NCI-H1417 (cell line): ENCODE measurements at regions not wholly inside any gene's neighbourhood (a gene's known extent, or its start where the extent isn't known, plus 50 kb on each side); places are given as distances from the start of the nearest gene placed in this dataset.
"Not testable (repeated sequence)": the region's sequence is repeated elsewhere in the genome, so short reads cannot be mapped to it uniquely, and the experiment has no call there.

Experiments used
- DNase-seq, 3 experiments: peaks; one replicate each; lab custom pipeline; 2025; lab: John Stamatoyannopoulos, UW

DNA sequence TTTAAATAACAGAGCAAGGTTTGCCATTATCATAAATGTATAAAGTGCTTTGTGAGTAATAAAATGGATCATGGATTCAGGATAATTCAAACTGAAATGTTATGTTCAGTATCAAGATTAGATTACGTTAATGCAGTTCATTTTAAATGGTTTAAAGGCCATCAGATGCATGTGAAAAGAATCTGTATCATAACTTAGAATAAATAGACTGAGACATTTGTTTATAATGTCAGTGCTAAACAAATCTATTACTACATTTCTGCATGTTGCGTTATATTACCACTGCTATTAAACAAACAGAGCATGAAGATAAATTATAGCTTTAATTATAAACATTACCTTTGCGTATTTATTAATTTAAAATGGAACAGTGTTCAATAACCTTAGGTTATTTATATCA, 160.2 kb downstream of the TOX3 start:
- DNase-seq = no peak

GRCh38 chr16:52384378-52384777, 162.6 kb downstream of the TOX3 start:
- DNase-seq = no peak

DNA sequence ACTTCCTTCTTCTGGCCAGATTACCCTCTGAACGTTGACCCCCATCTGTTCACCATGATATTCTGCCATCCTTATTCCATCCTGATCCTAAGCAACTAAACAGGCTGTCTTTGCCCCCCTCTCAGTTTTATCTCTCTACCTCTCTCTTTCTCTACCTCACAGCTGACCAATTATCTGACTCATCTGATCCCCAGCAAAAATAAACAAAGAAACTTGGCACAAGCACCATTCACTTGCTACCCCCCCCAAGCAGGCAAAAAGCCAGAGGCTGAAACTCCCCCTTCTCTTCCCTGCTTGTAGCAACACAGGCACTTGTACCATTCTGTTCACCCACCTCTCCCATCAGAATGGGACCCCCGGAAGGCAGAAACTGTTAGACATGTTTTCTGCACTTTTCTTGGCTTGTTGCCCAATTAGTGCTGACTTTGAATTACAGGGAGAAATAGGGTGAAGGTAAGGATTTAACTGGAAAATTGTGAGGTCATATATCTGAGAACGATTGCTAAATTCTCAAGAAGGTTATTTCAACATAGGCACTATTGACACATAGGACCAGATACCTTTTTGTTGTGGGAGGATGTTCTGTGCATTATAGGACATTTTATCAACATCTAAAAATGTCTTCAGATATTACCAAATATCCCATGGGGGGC, 163.2 kb downstream of the TOX3 start:
- peak in 2 of 3 experiments; percentile 26 to 66 for DNase-seq

DNA sequence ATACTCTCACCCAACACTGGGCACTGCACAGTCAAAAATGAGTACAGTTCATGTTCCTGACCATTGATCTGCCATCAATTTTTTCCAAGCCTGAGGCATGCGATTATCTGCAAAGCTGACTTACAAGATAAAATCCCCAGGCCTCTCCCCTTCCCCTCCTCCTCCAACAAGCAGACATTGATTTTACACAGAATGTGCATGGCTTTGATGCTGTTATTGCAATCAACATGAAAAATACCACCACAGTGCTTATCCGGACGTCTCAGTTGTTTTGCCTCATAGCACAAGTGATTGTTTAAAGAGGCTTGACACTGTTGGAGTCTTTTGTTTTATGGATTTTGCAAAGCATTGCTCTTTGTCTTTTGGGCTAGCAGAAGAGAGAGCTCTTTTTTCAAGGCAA, 163.8 kb downstream of the TOX3 start:
- DNase-seq = no peak

DNA sequence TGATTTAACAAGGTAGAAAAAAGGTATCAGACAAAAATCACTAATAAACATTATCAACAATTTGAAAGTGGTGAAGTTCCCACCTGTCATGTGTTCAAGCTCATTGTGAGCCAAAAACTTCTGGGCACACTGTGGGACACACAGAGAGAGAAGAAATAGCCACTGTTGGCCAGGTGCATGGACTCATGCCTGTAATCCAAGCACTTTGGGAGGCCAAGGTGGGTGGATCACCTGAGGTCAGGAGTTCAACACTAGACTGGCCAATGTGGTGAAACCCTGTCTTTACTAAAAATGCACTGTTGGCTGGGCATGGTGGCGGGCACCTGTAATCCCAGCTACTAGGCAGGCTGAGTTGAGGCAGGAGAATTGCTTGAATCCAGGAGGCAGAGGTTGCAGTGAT, 167.4 kb downstream of the TOX3 start:
- DNase-seq = no peak

DNA sequence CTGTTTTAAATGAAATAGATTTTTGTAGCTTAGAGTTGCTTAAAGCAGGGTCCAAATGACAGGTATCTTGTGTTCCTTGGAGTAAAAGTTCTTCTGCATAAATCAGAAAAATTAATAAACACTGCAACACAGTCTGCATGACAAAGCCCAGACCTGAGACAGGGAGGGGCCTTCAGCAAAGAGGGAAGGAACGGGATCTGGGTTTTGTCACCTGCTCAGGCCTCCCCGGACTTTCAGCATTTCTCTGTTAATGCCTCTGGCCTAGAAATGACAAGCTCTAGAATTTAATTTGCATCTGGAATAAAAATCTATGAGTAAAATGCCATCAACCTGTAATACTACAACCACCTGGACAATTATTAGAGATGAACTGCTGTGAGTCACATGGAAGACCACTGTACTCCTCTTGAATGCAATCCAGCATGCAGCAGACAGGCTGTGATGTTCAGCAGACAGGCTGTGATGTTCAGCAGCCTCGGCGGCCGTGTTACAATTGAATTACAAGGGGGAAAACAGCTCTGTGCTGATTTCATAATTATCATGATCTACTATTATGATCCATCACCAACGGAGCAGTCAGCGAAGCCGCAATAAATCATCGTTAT, 170.2 kb downstream of the TOX3 start:
- peak in 1 of 3 experiments; percentile 45 for DNase-seq

- no peak for DNase-seq
Observed at GRCh38 chr16:52372313-52372712, 174.6 kb downstream of the TOX3 start.

- DNase-seq = no peak
Observed at GRCh38 chr16:52368859-52369258, 178.1 kb downstream of the TOX3 start.

- no peak for DNase-seq
Observed at GRCh38 chr16:52367821-52368220, 179.1 kb downstream of the TOX3 start.

DNA sequence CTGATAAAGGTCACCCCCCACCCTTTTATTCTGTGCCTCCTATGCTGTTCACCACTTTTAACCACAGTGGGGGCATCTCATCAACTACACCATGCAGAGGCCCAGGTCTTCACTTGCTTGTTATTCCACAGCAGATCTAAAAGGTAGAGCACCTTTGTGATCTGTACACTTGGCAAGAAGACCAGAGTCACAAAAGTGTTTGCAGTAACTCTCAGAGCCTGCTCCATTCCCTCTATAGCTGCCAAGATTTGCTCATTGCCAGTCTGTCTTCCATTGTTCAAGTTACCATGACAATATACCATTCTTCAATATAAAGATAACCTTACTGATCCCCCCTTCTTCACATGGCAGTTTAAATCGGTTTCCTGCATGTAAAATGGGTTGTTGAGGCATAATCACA, 180.0 kb downstream of the TOX3 start:
- no peak for DNase-seq

DNA sequence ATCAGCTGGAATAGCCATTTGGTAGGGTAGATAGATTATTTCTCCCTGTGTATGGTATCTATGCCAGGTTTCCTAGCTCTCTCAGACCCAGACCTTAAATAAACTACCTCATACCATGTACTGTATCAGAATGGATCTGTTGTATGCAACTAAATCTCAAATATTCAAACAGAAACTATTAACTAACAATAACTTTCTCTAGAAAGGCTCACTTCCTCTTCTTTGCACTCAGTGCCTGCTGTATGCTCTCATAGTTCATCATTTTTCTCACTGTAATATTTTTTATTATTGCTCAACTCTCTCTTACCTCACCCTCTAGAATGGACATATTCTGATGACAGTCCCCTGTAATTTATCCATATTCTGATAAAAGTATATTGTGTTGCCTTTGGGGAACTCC, 182.4 kb downstream of the TOX3 start:
- no peak for DNase-seq

- no peak for DNase-seq
Observed at GRCh38 chr16:52363082-52363481, 183.9 kb downstream of the TOX3 start.

DNA sequence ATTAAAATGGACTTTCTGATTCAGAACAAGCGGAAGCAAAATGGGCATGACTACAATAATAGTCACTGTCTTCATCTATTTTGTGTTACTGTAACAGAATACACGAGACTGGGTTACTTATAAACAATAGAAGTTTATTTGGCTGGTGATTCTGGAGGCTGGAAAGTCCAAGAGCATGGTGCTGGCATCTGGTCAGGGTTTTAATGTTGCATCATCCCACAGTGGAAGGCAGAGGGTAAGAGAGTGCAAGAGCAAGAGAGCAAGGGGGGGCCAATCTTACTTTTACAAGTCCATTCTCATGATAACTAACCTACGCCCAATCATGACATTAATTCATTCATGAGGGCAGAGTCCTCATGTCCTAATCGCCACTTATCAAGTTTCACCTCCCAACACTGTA, 189.2 kb downstream of the TOX3 start:
- no peak for DNase-seq

GRCh38 chr16:52353249-52353648, 193.7 kb downstream of the TOX3 start:
- DNase-seq = no peak

- DNase-seq = no peak
Observed at GRCh38 chr16:52351451-52351850, 195.5 kb downstream of the TOX3 start.

DNA sequence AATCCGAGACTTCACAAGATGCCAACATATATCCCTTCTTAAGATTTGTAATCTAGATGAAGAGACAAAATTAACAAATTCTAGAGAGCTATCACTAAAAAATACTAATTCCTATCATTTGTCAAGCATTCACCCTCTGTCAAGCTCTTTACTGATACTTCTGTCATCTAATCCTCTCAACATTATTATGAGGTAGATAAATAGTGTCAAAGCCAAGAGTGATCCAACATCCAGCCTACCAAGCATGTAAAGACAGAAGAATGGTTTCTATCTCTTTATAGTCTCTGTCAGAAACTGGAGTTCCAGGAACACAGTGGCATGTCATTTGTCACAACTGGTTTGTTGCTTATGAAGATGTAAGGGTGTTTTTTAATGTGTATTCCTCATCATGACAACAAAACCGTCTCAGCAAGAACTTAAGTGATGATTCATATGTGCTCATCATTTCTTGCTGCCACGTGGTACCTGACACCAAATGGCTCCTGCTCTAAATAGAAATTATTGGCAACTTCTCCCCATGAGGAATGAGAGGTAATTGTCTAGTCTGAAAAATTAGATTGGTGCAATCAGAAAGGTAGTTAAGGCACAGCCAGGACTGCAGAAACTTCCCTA, 196.8 kb downstream of the TOX3 start:
- no peak for DNase-seq

- no peak for DNase-seq
Observed at GRCh38 chr16:52346709-52347108, 200.2 kb downstream of the TOX3 start.

- DNase-seq = not testable (repeated sequence)
Observed at GRCh38 chr16:52333673-52334072, 213.3 kb downstream of the TOX3 start.

DNA sequence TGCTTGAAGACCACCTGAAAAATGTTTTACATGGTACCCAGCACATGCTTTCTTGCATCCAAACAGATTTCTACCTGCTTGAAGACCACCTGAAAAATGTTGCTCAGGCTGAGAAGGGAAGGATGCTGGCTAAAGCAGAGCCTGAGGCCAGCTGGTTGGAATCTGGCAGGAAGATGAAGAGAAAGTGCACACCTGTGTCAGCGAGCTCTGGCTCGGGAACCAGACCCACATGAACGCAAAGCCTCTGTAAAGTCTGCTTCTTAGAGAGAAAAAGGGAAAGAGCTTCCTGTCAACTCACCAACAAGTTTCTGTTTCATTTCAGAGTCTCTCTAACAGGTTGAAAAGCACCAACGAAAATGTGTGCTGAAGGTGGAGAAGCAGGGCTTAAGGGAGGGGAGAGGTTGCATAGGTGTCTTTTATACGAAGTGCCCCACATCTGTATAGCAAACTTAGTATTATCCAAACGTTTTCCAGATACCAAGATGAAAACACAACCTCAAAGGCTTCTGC, 226.0 kb downstream of the TOX3 start:
- DNase-seq = no peak

DNA sequence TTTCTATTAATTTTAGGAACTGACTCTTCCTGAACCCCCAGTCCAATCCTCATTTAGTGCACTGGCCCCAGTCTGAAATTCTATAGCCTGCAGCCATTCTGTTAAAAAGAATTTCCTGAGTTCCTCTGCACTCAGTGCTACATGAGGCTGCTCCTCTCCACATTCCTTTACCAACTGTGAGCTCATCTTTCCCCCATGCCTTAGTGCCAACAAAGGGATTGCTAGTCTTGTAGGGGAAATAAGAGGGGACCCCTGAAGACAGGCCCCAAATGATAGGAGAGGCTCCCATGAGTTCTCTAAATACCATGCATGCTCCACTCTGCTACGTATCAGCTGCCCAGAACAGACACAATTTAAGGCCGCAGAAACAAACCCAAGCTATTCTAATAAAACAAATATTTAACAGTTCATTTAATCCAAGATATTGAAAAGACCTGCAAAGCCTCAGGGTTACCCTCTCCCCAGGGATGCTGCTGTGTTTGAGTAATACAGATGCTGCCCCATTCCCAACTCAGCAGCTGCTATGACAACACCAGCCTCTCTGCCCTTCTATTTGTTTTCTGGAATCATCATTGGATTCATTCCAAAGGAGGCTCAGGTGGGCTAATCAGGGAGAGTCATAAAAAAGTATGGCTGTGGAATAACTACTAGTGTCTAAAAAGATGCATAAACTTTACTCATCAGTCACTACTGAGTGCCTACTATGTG, 228.5 kb downstream of the TOX3 start:
- peak; percentile 24 to 93 (median 72) for DNase-seq

GRCh38 chr16:52316241-52316640, 230.7 kb downstream of the TOX3 start:
- no peak for DNase-seq

DNA sequence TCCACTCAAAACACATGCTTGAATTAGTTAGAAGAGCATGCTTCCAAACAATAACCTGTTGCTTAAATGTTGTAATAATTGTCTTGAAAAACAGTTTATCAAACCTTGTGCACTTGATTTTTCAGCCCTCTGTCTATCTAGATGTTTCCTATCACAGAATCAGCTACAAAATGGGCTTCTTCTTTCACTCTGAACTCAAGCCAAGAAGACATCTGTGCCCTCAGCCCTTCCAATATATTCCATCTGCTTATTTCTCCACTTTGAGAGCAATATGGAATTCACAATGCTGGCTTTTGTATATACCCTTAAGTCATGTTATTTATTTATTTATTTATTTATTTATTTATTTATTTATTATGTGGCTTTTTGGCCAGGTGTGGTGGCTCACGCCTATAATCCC, 234.2 kb downstream of the TOX3 start:
- no peak for DNase-seq
